Fibroblast of the aortic adventitia (primary cell): ENCODE measurements at regions not wholly inside any gene's neighbourhood (a gene's known extent, or its start where the extent isn't known, plus 50 kb on each side); places are given as distances from the start of the nearest gene placed in this dataset.

Experiments used
- DNase-seq: peaks from one replicate; pipeline ENCODE4 v3.0.0-alpha.2; 2010; ENCODE audit warnings: low read depth
- H3K4me3 ChIP-seq: 2 replicates; pipeline ENCODE4 v1.5.1; 2011; ENCODE audit warnings: low read depth, mild to moderate bottlenecking, control low read depth, low read length, moderate library complexity
- CTCF ChIP-seq: IDR thresholded peaks from 2 replicates; pipeline ENCODE4 v1.5.1; 2011; ENCODE audit warnings: mild to moderate bottlenecking, low read length, control low read depth, inconsistent platforms; ENCODE audit not compliant: insufficient read depth

- no peak for TF ChIP-seq CTCF
- no peak for DNase-seq
These were observed 239.9 kb downstream of the DSEL start for GRCh38 chr18:67276638-67277037.

GRCh38 chr18:67273288-67273687 lies 243.2 kb downstream of the DSEL start:
- no peak for TF ChIP-seq CTCF
- no peak for DNase-seq
- H3K4me3 ChIP-seq, result no peak overlapping the region

More at GRCh38 chr18:67276638-67277037, 239.9 kb downstream of the DSEL start:
- no peak overlapping the region for H3K4me3 ChIP-seq

GRCh38 chr18:67269206-67269605 lies 247.3 kb downstream of the DSEL start:
- TF ChIP-seq CTCF, result no peak

GRCh38 chr18:67268530-67268929 lies 248.0 kb downstream of the DSEL start:
- no peak for TF ChIP-seq CTCF
- H3K4me3 ChIP-seq, result no peak overlapping the region
- DNase-seq, result no peak

More at GRCh38 chr18:67269206-67269605, 247.3 kb downstream of the DSEL start:
- no peak for DNase-seq
- no peak overlapping the region for H3K4me3 ChIP-seq

DNA sequence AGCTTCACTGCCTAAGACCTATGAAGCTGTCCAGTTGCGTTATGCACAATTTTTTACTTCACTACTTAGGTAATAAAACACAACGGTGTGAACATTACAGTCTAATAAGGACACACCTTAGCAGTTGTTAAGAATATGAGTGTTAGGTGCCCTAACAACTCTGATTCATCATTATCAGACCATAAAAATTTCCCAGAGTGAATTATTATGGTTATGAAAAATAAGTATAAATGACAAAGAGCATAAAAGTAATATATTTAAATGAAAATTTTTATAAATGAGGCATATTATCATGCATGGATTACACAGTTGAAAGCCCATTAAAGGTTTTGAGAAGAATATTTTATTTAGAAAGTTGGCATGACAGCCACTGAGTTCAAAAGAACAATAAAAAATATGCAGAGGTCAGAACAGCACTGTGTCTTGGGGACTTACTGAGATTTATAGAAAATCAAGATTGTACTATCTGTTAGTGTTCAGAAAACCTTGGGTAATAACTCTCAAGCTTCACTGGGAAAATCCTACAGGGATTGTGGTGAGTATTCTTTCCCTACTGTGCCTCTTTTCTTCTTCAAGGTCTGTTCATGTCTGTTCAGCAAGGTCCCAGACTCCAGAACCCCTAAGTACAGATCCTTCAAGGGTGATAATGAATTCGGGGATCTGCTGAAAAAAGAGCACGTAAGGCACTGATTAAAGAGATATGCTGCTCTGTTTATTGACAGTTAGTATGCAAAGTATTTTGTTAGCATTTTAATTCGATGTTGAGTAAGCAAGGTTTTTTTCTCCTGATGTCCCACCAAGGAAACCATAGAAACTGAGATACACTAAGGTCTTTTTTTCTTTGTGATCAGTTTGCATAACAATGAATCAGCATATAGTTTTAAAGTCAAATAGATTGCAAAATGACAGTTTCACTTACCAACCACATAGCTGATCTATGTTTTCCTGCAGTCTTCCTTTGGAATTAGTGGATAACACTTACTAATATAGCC lies 250.0 kb downstream of the DSEL start:
- no peak overlapping the region for H3K4me3 ChIP-seq
- no peak for TF ChIP-seq CTCF
- peak; percentile 47 for DNase-seq

DNA sequence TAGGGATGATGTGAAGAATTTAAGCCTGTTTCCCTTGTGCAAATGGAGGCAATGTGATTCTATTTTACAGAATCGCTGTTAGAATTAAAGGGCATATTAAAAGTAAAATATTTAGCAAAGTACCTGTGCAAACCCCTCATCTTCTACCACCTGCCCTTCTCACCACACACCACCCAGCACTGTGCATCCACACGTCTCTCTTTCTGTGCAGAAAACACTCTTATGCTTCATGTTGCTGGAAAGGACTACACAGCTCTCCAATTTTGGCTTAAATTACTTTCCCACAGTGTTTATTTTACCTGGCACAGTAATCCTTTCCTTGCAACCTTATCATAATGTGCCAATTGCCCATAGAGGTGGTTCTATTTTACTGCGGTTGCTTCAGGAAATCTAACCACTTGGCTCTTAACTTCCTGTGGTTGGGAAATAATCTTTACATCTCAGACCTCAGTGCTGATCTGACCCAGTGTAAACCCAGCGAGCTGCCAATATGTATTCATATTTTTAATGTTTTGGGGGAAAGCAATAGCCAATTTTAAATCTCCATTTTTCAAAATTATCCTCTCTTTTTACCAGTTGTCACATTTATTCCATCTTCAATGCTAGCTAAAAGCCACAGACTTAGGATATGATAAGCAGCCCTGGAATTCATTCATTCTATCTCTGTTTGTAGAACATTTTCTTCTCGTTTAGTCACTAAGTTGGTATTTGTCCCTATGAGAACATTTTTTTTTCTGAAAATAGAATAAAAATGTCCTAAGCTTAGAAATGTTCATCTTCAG lies 250.9 kb downstream of the DSEL start:
- peak; percentile 94 for DNase-seq
- no peak for TF ChIP-seq CTCF
- H3K4me3 ChIP-seq, result no peak overlapping the region
